ENCODE measurements at regions not wholly inside any gene's neighbourhood (a gene's known extent, or its start where the extent isn't known, plus 50 kb on each side); places are given as distances from the start of the nearest gene placed in this dataset.
A peak's percentile ranks its signal among the peaks of the same experiment; 100 is the strongest.

DNA sequence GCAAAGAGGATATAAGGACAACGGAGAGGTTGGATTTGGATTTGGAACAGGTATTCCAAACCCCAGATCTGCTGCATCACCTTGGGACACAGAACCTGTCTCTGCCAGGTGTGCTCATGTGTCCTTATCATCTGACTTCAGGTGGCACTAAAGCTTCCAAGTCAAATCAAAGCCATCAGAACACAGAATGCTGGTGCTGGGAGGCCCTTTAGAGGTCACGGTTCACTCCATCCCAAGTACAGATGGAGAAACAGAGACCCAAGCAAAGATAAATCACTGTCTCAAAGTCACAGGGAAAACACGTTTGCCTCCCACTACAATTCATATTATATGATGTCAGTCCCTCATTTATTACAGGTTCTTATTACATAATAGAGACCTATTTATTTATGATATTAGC, 72.8 kb downstream of the HES1 start:
- TF ChIP-seq, protein P1, sequence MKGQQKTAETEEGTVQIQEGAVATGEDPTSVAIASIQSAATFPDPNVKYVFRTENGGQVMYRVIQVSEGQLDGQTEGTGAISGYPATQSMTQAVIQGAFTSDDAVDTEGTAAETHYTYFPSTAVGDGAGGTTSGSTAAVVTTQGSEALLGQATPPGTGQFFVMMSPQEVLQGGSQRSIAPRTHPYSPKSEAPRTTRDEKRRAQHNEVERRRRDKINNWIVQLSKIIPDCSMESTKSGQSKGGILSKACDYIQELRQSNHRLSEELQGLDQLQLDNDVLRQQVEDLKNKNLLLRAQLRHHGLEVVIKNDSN (IDR thresholded peaks at IDR 0.05) = no peak
- TF ChIP-seq EP300 (IDR thresholded peaks at IDR 0.05; ENCODE audit: borderline replicate concordance) = no peak
- no peak for TF ChIP-seq EGR1 (IDR thresholded peaks at IDR 0.05)
- TF ChIP-seq TEAD4 (IDR thresholded peaks at IDR 0.05) = no peak
- no peak for TF ChIP-seq TAF1 (IDR thresholded peaks at IDR 0.05; ENCODE audit: low read depth)
- no peak for TF ChIP-seq NFIC (IDR thresholded peaks at IDR 0.05)
- TF ChIP-seq YY1 (IDR thresholded peaks at IDR 0.05; ENCODE audit: low read depth) = no peak
- TF ChIP-seq, protein P2, sequence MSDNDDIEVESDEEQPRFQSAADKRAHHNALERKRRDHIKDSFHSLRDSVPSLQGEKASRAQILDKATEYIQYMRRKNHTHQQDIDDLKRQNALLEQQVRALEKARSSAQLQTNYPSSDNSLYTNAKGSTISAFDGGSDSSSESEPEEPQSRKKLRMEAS (IDR thresholded peaks at IDR 0.05) = no peak
- no peak for TF ChIP-seq TCF12 (IDR thresholded peaks at IDR 0.05; ENCODE audit: low read depth)
- TF ChIP-seq, protein P3, sequence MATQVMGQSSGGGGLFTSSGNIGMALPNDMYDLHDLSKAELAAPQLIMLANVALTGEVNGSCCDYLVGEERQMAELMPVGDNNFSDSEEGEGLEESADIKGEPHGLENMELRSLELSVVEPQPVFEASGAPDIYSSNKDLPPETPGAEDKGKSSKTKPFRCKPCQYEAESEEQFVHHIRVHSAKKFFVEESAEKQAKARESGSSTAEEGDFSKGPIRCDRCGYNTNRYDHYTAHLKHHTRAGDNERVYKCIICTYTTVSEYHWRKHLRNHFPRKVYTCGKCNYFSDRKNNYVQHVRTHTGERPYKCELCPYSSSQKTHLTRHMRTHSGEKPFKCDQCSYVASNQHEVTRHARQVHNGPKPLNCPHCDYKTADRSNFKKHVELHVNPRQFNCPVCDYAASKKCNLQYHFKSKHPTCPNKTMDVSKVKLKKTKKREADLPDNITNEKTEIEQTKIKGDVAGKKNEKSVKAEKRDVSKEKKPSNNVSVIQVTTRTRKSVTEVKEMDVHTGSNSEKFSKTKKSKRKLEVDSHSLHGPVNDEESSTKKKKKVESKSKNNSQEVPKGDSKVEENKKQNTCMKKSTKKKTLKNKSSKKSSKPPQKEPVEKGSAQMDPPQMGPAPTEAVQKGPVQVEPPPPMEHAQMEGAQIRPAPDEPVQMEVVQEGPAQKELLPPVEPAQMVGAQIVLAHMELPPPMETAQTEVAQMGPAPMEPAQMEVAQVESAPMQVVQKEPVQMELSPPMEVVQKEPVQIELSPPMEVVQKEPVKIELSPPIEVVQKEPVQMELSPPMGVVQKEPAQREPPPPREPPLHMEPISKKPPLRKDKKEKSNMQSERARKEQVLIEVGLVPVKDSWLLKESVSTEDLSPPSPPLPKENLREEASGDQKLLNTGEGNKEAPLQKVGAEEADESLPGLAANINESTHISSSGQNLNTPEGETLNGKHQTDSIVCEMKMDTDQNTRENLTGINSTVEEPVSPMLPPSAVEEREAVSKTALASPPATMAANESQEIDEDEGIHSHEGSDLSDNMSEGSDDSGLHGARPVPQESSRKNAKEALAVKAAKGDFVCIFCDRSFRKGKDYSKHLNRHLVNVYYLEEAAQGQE (IDR thresholded peaks at IDR 0.05; ENCODE audit: low read depth) = no peak
- TF ChIP-seq ZBTB7A (IDR thresholded peaks at IDR 0.05; ENCODE audit: low read depth) = no peak

DNA sequence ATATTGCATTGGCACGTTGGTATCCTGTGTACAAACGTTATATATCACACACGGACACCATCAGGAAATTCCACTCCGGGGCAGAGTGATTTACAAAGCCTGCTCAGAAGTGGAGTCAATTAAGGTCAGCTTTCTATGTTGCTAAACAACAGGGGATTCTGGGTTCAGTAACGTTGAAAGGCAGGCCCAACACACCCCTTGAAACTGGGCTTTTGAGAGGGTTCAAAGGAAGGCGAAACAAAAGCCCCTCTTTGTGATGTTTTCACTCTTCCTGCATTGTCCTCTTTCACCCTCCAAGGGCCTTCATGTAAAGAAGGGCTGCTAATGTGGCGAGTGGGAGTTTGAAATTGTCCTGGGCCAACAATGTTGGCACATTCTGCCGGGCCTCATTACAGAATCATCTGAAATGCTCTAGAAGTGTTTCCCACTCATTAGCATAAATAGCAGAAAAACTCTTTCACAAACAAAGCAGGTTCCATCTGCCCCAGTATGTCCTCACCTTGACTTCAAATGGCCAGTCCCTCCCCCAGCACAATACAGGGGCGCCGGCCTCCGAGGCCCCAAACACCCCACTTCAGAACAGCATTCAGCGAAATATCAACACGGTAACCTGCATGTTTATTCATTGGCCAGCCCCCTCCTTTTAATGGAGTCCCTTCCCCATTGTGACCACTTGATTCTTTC, 76.4 kb downstream of the HES1 start:
- no peak for TF ChIP-seq TCF12 (IDR thresholded peaks at IDR 0.05; ENCODE audit: low read depth)
- TF ChIP-seq, protein P2 (IDR thresholded peaks at IDR 0.05) = 0 out of 2 replicates have a peak, but pooled peaks have one; percentile 24

DNA sequence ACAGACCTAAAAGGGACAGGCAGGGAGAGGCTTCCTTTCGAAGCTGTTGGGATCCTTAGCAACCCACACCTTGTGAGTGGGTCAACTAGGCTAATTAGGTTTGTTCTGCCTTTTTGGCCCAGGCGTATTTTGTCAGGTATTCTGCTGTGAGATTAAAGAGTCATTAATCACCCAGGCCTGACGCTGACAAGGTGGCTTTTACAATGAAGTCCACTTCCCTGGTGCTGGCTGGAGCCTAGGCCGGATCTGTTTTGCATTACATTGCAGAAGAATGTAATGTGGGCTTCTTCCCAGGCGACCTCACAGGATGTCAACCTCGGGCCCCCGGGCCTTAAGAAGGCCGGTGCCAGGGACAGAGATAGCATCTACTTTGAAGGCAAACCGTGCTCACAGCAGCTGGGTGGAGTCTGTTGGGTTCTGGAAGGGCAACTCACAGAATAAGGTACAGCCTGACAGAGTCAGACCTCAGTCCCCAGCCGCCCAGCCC, 76.9 kb downstream of the HES1 start:
- no peak for TF ChIP-seq EGR1 (IDR thresholded peaks at IDR 0.05)
- no peak for TF ChIP-seq TAF1 (IDR thresholded peaks at IDR 0.05; ENCODE audit: low read depth)
- TF ChIP-seq, protein P3 (IDR thresholded peaks at IDR 0.05; ENCODE audit: low read depth) = peak; percentile 23; the same call in 1 of the 2 replicates

DNA sequence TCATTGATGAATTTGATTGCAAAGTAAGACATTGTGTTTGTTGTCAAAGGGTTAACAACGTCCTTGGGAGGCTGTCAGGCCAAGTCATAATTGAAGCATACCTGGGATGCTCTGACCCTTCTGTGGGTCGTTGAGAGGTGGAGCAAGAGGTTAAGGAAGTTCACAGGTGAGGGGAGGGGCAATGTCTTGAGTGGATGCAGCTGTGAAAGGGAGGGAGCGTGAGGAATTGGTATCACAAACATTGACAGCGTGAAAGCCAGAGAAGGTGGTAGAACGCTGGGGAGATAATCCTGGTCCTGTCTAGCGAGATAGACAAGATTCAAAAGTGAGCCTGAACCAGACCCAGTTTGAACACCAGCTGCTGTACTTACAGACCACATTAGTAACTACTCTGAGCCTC, 79.4 kb downstream of the HES1 start:
- TF ChIP-seq CREB1 (IDR thresholded peaks at IDR 0.05; ENCODE audit: low read depth) = no peak
- no peak for TF ChIP-seq CEBPB (IDR thresholded peaks at IDR 0.05)
- no peak for TF ChIP-seq TAF1 (IDR thresholded peaks at IDR 0.05; ENCODE audit: low read depth)
- no peak for TF ChIP-seq TEAD4 (IDR thresholded peaks at IDR 0.05)
- TF ChIP-seq, protein P2 (IDR thresholded peaks at IDR 0.05) = no peak
- TF ChIP-seq ZBTB7A (IDR thresholded peaks at IDR 0.05; ENCODE audit: low read depth) = no peak

DNA sequence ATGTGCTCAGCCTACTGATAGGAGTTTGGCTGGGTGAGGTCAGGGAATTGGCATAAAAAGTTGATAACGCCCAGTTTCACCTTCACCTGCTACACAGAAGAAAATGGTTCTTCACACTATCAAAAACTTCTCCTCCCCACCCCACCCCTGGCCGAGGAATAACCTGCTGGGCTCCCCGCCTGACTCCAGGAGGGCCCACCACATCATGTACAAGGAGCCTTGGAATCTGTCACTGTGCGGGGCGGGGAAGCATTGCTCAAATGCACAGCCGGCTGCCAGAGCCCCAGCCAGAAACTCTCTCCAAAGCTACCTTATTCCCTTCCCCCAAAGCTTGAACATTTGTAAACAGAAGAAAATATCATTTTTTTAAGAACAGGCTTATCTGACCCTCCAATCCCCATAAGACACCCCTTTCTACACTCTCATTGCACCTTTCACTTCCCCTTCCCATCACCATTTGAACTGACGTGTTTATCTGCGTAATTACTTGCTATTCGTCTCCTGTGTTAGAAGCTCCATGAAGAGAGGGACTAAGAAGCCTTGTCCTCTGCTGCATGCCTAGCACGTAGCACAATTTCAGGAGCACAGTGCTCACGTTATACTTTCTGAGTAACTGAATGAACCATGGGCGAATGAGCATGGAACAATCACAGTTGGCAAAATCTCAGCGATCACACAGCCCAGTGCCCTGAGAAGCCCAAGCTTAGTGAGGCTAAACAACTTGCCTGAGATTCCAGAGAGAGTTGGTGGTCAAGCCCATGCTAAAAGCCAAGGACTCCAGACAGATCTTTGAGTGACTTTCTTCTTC, 82.9 kb downstream of the HES1 start:
- TF ChIP-seq NFIC (IDR thresholded peaks at IDR 0.05) (peak; percentile 58), CREB1 (IDR thresholded peaks at IDR 0.05; ENCODE audit: low read depth) (no peak)
- TF ChIP-seq, protein P2 (IDR thresholded peaks at IDR 0.05) = peak; percentile 54

DNA sequence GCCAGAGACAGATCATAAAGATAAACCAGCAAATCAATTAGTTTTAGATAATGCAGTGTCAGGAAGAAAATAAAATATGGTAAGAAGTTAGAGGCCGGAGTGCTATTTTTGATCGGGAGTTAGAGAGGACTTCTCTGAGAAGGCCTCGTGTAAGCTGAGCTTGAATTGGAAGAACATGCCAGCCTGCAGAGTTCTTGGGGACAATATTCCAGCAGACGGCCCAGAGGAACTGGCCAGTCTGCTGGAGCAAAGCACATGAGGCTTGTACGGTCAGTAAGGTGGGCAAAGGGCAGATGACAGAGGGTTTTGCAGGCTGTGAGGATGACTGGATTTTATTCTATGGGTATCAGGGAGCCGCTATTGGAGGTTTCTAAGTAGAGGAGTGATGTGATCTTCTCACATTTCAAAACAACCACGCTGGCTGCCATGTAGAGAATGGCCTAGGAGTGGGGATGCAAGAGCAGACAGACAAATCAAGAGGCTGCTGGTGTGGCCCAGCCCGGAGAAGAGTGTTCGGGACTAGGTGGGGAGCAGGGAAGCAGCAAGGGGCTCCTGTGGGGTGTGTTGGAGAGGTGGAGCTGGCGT, 84.0 kb downstream of the HES1 start:
- TF ChIP-seq RAD21 (IDR thresholded peaks at IDR 0.05; ENCODE audit: low read depth) (no peak), EP300 (IDR thresholded peaks at IDR 0.05; ENCODE audit: borderline replicate concordance) (no peak), NFIC (IDR thresholded peaks at IDR 0.05) (no peak)
- TF ChIP-seq, protein P3 (IDR thresholded peaks at IDR 0.05; ENCODE audit: low read depth) = no peak
